ENCODE measurements at regions not wholly inside any gene's neighbourhood (a gene's known extent, or its start where the extent isn't known, plus 50 kb on each side); places are given as distances from the start of the nearest gene placed in this dataset.
"Not testable (repeated sequence)": the region's sequence is repeated elsewhere in the genome, so short reads cannot be mapped to it uniquely, and the experiment has no call there.

DNA sequence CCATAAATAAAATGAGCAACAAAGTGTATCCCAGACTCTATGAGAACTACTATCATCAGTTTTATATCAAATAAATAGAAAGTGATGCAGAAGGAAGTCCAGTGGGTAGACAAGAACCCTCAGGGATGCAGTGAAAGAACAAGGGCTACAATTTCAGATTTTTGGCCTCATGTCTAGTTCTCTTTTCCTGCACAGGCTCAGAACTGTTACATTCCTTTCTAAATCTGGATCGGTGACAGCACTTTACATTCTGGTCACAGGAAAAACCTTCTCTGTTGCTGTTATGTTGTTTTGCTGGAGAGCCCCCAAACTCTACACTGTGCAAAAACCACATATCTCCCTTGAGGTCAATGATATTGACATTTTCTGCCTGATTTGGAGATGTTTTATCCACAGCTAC is 108.8 kb upstream of the ANO5 start:
- no peak overlapping the region for H3K27ac ChIP-seq

GRCh38 chr11:22084564-22084963 is 108.3 kb upstream of the ANO5 start:
- no peak overlapping the region for H3K27ac ChIP-seq
- H3K9me3 ChIP-seq = no peaks in the 10 kb centered on the region
- no peak for ATAC-seq

More for the DNA sequence above, 108.8 kb upstream of the ANO5 start:
- no peak for TF ChIP-seq CTCF (IDR thresholded peaks at IDR 0.05)
- Histone ChIP-seq H3K27me3 (ENCODE audit: insufficient read depth in 3 of 3, low read length in 2 of 3) (no peaks in the 10 kb centered on the region), H3K9me3 (no peaks in the 10 kb centered on the region), H3K4me3 (no peak overlapping the region), H3K4me1 (peaks cover 6% of the 10 kb centered on the region), H3K36me3 (ENCODE audit: insufficient read depth in 1 of 2, low read depth in 1 of 2) (no peaks in the 10 kb centered on the region)
- ATAC-seq (no peak), DNase-seq (no peak)
- intact Hi-C loops (cut with DNase I) = no loop called here
- 12 to 19% (median 13%) methylated on average over 1 of the region's 1 CpG for WGBS, 3 donors

DNA sequence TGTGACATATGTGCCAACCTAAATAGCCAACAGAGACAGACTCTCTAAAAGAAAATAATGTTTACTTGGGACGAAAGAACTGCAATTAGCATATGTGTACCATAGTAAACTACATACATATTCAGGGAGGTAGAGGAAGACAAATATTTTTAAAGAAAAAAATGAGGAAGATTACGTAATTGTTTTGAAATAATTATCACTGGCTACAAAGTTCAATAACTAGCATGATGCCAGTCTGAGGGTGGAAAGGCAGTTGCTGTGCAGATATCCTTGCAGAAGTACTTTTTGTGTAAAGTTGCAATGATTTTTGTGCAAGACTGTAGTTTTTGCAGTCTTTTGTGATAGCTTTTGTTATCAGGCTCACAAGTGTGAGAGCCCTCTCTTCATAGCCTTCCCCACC is 103.3 kb upstream of the ANO5 start:
- DNase-seq = no peak
- Histone ChIP-seq H3K4me1 (no peaks in the 10 kb centered on the region), H3K27ac (no peak overlapping the region), H3K9me3 (no peaks in the 10 kb centered on the region), H3K36me3 (ENCODE audit: insufficient read depth in 1 of 2, low read depth in 1 of 2) (no peaks in the 10 kb centered on the region), H3K27me3 (ENCODE audit: insufficient read depth in 3 of 3, low read length in 2 of 3) (no peaks in the 10 kb centered on the region), H3K4me3 (no peak overlapping the region)
- WGBS, 3 donors = 85 to 90% (median 87%) methylated on average over 2 of the region's 2 CpGs
- no peak for ATAC-seq
- intact Hi-C loops (cut with DNase I) = no loop called here
- no peak for TF ChIP-seq CTCF (IDR thresholded peaks at IDR 0.05)

More at GRCh38 chr11:22084564-22084963, 108.3 kb upstream of the ANO5 start:
- peaks cover 6% of the 10 kb centered on the region for H3K4me1 ChIP-seq
- H3K27me3 ChIP-seq (ENCODE audit: insufficient read depth in 3 of 3, low read length in 2 of 3) = no peaks in the 10 kb centered on the region
- no peak for DNase-seq
- intact Hi-C loops (cut with DNase I) = no loop called here
- TF ChIP-seq CTCF (IDR thresholded peaks at IDR 0.05) = no peak
- H3K36me3 ChIP-seq (ENCODE audit: insufficient read depth in 1 of 2, low read depth in 1 of 2) = no peaks in the 10 kb centered on the region
- no peak overlapping the region for H3K4me3 ChIP-seq

DNA sequence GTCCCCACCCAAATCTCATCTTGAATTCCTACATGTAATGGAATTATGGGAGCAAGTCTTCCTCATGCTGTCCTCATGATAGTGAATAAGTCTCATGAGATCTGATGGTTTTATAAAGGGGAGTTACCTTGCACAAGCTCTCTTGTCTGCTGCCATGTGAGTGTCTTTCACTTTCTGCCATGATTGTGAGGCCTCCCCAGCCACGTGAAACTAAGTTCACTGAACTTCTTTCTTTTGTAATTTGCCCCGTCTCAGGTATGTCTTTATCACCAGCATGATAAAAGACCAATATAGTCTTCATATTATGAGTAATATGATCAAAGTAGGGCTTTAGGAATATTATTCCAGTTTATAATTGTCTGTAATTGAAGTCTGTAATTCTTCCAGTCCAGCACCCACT is 86.3 kb upstream of the ANO5 start:
- no peaks in the 10 kb centered on the region for H3K36me3 ChIP-seq (ENCODE audit: insufficient read depth in 1 of 2, low read depth in 1 of 2)
- DNase-seq (no peak), ATAC-seq (no peak)
- H3K9me3 ChIP-seq = no peaks in the 10 kb centered on the region
- 74 to 89% (median 78%) methylated on average over 2 of the region's 2 CpGs for WGBS, 3 donors
- intact Hi-C loops (cut with DNase I) = no loop called here
- H3K4me1 ChIP-seq = no peaks in the 10 kb centered on the region
- H3K27ac ChIP-seq = no peak overlapping the region
- TF ChIP-seq CTCF (IDR thresholded peaks at IDR 0.05) = no peak
- no peaks in the 10 kb centered on the region for H3K27me3 ChIP-seq (ENCODE audit: insufficient read depth in 3 of 3, low read length in 2 of 3)
- no peak overlapping the region for H3K4me3 ChIP-seq

- peak overlapping the region; percentile 71 for H3K27ac ChIP-seq
- 22 to 35% (median 23%) methylated on average over 3 of the region's 3 CpGs for WGBS, 3 donors
- peak overlapping the region; percentile 11 for H3K4me3 ChIP-seq
- DNase-seq = peak in 1 of 2 donors; percentile 52
- peaks cover 26% of the 10 kb centered on the region for H3K4me1 ChIP-seq
- no peaks in the 10 kb centered on the region for H3K9me3 ChIP-seq
- no peaks in the 10 kb centered on the region for H3K36me3 ChIP-seq (ENCODE audit: insufficient read depth in 1 of 2, low read depth in 1 of 2)
- peak; percentile 97 to 100 (median 99) for ATAC-seq
- TF ChIP-seq CTCF (IDR thresholded peaks at IDR 0.05) = no peak
- intact Hi-C loops (cut with DNase I) = loop anchor here in 1 of 2 donors (10.0 kb wide), 1 partner anchor 341 kb away; no protein-coding TSS in a partner anchor
- no peaks in the 10 kb centered on the region for H3K27me3 ChIP-seq (ENCODE audit: insufficient read depth in 3 of 3, low read length in 2 of 3)
Measured at GRCh38 chr11:22115470-22116029, 77.3 kb upstream of the ANO5 start.

DNA sequence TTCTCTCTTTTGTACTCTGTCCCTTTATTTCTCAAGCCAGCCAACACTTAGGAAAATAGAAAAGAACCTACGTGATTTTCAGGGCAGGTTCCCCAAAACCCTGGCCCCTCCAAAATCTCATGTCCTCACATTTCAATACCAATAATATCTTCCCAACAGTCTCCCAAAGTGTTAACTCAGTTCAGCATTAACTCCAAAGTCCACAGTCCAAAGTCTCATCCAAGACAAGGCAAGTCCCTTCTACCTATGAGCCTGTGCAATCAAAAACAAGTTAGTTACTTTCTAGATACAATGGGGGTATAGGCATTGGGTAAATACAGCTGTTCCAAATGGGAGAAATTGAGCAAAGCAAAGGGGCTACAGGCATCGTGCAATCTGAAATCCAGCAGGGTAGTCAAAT is 64.9 kb upstream of the ANO5 start:
- intact Hi-C loops (cut with DNase I) = loop anchor here in 1 of 2 donors (1.0 kb wide), 1 partner anchor 194 kb away; no protein-coding TSS in a partner anchor
- not testable (repeated sequence) for ATAC-seq; H3K9me3 ChIP-seq; H3K27ac ChIP-seq; H3K4me3 ChIP-seq; H3K4me1 ChIP-seq; H3K36me3 ChIP-seq (ENCODE audit: insufficient read depth in 1 of 2, low read depth in 1 of 2); H3K27me3 ChIP-seq (ENCODE audit: insufficient read depth in 3 of 3, low read length in 2 of 3); DNase-seq
- WGBS, 3 donors = 89 to 92% (median 91%) methylated on average over 2 of the region's 2 CpGs

All from psoas muscle (tissue), 7 donors.